Progenitor cell of endocrine pancreas (in vitro differentiated cells): ENCODE measurements at regions not wholly inside any gene's neighbourhood (a gene's known extent, or its start where the extent isn't known, plus 50 kb on each side); places are given as distances from the start of the nearest gene placed in this dataset.

Experiments used
- DNase-seq: peaks from one replicate; pipeline ENCODE4 v3.0.0; 2021; ENCODE audit warnings: low spot score; ENCODE audit not compliant: unreplicated experiment
- H3K27ac Mint-ChIP-seq: 2 replicates; pipeline ENCODE4 v1.8.0; 2021; ENCODE audit warnings: mild to moderate bottlenecking, moderate library complexity, mixed read lengths
- H3K27me3 Mint-ChIP-seq: 2 replicates; pipeline ENCODE4 v1.8.0; 2021; ENCODE audit warnings: mixed read lengths
- H3K36me3 Mint-ChIP-seq: 2 replicates; pipeline ENCODE4 v1.8.0; 2022; ENCODE audit warnings: mixed read lengths; ENCODE audit not compliant: insufficient read depth
- H3K4me1 Mint-ChIP-seq: 2 replicates; pipeline ENCODE4 v1.8.0; 2021; ENCODE audit warnings: low read depth, mixed read lengths
- H3K4me3 Mint-ChIP-seq: 2 replicates; pipeline ENCODE4 v1.8.0; 2021; ENCODE audit warnings: low read depth, mild to moderate bottlenecking, moderate library complexity, mixed read lengths
- H3K9me3 Mint-ChIP-seq: 2 replicates; pipeline ENCODE4 v1.8.0; 2021; ENCODE audit warnings: low read depth, mixed read lengths
- TF ChIP-seq, protein P1 (sequence below): fragments of 200-600 bp; sonication (generic); IDR thresholded peaks from one replicate; pipeline ENCODE4 v1.5.0; 2021; ENCODE audit warnings: antibody characterized with exemption, mild to moderate bottlenecking; ENCODE audit not compliant: unreplicated experiment

GRCh38 chr14:25246751-25247150 is 196.8 kb upstream of the STXBP6 start:
- Mint-ChIP-seq H3K36me3 (no peaks in the 10 kb centered on the region), H3K9me3 (no peaks in the 10 kb centered on the region), H3K27ac (no peak overlapping the region), H3K4me1 (no peaks in the 10 kb centered on the region), H3K4me3 (no peak overlapping the region), H3K27me3 (no peaks in the 10 kb centered on the region)
- DNase-seq, result no peak
- TF ChIP-seq, protein P1, sequence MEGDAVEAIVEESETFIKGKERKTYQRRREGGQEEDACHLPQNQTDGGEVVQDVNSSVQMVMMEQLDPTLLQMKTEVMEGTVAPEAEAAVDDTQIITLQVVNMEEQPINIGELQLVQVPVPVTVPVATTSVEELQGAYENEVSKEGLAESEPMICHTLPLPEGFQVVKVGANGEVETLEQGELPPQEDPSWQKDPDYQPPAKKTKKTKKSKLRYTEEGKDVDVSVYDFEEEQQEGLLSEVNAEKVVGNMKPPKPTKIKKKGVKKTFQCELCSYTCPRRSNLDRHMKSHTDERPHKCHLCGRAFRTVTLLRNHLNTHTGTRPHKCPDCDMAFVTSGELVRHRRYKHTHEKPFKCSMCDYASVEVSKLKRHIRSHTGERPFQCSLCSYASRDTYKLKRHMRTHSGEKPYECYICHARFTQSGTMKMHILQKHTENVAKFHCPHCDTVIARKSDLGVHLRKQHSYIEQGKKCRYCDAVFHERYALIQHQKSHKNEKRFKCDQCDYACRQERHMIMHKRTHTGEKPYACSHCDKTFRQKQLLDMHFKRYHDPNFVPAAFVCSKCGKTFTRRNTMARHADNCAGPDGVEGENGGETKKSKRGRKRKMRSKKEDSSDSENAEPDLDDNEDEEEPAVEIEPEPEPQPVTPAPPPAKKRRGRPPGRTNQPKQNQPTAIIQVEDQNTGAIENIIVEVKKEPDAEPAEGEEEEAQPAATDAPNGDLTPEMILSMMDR, result no peak

- TF ChIP-seq, protein P1, result no peak
- Mint-ChIP-seq H3K27ac (no peak overlapping the region), H3K4me1 (peaks cover 2% of the 10 kb centered on the region), H3K4me3 (no peak overlapping the region), H3K27me3 (peaks cover 4% of the 10 kb centered on the region), H3K9me3 (peaks cover 3% of the 10 kb centered on the region), H3K36me3 (no peaks in the 10 kb centered on the region)
- DNase-seq, result no peak
Measured at GRCh38 chr14:25239170-25239569, 189.2 kb upstream of the STXBP6 start.

- no peak for DNase-seq
- Mint-ChIP-seq H3K4me3 (no peak overlapping the region), H3K27ac (no peak overlapping the region)
Measured at GRCh38 chr14:25237845-25238244, 187.9 kb upstream of the STXBP6 start.

DNA sequence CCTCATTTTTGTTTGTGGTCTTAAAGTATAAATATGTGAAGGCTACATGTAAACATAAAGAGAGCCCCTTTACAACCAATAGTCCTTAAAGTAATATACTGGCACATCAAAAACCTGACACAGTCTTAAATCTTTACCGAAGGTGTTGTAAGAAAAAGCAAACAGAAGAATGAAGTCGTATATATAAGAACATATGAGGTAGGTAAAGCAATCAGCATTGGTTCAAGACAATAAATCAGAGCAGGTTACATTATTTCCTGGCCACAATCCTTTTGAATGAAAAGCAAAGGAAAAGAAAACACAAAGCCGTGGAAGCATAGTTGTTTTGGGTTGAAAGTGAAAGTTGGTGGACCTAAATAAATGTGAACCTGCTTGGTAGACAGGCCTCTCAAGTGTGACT is 183.7 kb upstream of the STXBP6 start:
- Mint-ChIP-seq H3K4me3 (no peak overlapping the region), H3K36me3 (no peaks in the 10 kb centered on the region), H3K9me3 (peaks cover 3% of the 10 kb centered on the region), H3K27ac (no peak overlapping the region), H3K27me3 (peaks cover 4% of the 10 kb centered on the region), H3K4me1 (peaks cover 2% of the 10 kb centered on the region)
- no peak for DNase-seq
- TF ChIP-seq, protein P1, result no peak

More at GRCh38 chr14:25237845-25238244, 187.9 kb upstream of the STXBP6 start:
- H3K36me3 Mint-ChIP-seq, result no peaks in the 10 kb centered on the region
- TF ChIP-seq, protein P1, result peak; percentile 48
- H3K27me3 Mint-ChIP-seq, result peaks cover 4% of the 10 kb centered on the region
- peaks cover 2% of the 10 kb centered on the region for H3K4me1 Mint-ChIP-seq
- peaks cover 3% of the 10 kb centered on the region for H3K9me3 Mint-ChIP-seq

DNA sequence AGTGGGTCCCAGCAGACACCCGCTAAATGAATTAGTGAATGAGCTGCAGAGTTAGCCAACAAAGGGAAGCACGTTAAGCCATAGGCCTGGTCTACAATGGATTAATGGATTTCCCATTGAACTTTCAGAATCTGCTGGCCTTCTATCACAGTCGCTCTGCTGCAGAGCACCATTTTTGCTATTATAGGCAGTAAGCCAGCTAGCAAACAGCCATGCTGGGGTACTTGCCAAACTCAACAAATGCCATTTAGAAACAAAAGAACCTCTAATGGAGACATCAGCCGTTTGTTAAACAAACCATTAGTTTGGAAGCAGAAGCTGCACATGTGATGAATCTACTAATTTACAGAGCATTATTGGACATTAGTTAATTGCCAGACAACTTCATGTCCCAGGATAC is 181.1 kb upstream of the STXBP6 start:
- H3K27ac Mint-ChIP-seq, result no peak overlapping the region
- H3K9me3 Mint-ChIP-seq, result peaks cover 12% of the 10 kb centered on the region
- no peaks in the 10 kb centered on the region for H3K4me1 Mint-ChIP-seq
- no peak overlapping the region for H3K4me3 Mint-ChIP-seq
- TF ChIP-seq, protein P1, result no peak
- no peak for DNase-seq
- no peaks in the 10 kb centered on the region for H3K36me3 Mint-ChIP-seq
- no peaks in the 10 kb centered on the region for H3K27me3 Mint-ChIP-seq
